Osteocyte (in vitro differentiated cells): ENCODE measurements at regions not wholly inside any gene's neighbourhood (a gene's known extent, or its start where the extent isn't known, plus 50 kb on each side); places are given as distances from the start of the nearest gene placed in this dataset.

Experiments used
- DNase-seq: peaks from one replicate; pipeline ENCODE4 v3.0.0; 2021; ENCODE audit warnings: mixed read lengths; ENCODE audit not compliant: unreplicated experiment; ENCODE audit errors: extremely low spot score
- H3K27ac Mint-ChIP-seq: one replicate; pipeline ENCODE4 v1.8.0; 2021; ENCODE audit warnings: mild to moderate bottlenecking, mixed read lengths; ENCODE audit not compliant: unreplicated experiment
- H3K27me3 Mint-ChIP-seq: one replicate; pipeline ENCODE4 v1.8.0; 2021; ENCODE audit warnings: mixed read lengths; ENCODE audit not compliant: unreplicated experiment
- H3K36me3 Mint-ChIP-seq: one replicate; pipeline ENCODE4 v1.8.0; 2021; ENCODE audit warnings: mixed read lengths; ENCODE audit not compliant: unreplicated experiment
- H3K4me1 Mint-ChIP-seq: one replicate; pipeline ENCODE4 v1.8.0; 2021; ENCODE audit warnings: mixed read lengths; ENCODE audit not compliant: unreplicated experiment
- H3K4me3 Mint-ChIP-seq: one replicate; pipeline ENCODE4 v1.8.0; 2021; ENCODE audit warnings: mild to moderate bottlenecking, moderate library complexity, mixed read lengths; ENCODE audit not compliant: unreplicated experiment
- H3K9me3 Mint-ChIP-seq: one replicate; pipeline ENCODE4 v1.8.0; 2021; ENCODE audit warnings: mixed read lengths; ENCODE audit not compliant: unreplicated experiment
- TF ChIP-seq, protein P1 (sequence below): fragments of 200-600 bp; sonication (generic); IDR thresholded peaks from 2 replicates; pipeline ENCODE4 v1.5.0; 2021; ENCODE audit warnings: antibody characterized with exemption, mild to moderate bottlenecking, moderate library complexity

DNA sequence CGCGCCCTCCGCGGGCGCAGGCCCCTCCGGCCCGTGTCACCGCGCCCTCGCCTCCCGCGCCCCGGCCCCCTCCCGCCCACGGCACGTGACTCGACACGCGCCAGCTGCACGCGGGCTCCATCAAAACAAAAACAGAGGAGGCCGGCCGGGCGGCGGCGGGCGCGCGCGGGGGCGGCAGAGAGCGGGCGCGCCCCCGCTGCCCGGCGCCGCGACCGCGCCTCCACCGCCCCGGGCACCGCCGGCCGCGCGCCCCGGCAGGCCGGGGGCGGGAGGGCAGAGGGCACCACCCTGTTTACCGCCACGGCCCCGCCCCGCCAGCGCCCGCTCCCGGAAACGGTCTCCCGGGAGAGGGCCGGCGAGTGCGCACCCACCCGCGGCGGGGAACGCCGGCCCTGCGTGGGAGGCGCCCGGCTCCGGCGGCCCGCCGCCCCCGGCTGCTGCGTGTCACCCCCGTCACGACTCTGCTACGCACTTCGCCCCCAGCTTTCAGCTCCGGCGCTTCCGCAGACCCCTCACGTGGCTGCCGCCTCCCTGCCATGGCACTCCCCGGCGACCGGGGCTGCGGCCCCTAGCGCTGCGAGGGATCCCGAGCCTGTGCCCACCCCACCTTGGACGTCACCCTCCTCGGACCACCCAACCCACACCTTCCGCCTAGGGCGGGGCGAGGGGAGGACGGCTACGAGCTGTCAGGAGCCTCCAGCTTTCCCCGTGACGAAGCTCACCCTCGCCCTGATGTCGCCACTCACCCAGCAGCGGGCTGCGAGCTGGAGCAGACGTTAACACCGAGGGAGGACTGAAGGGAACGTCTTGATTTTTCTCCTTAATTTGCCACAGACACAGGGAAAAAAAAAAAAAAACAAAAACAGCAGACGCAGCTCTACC is 221.6 kb upstream of the MKLN1 start:
- Mint-ChIP-seq H3K9me3 (no peaks in the 10 kb centered on the region), H3K4me3 (peak overlapping the region; percentile 100), H3K27me3 (no peaks in the 10 kb centered on the region), H3K36me3 (peaks cover 4% of the 10 kb centered on the region), H3K27ac (peak overlapping the region; percentile 96), H3K4me1 (peaks cover 55% of the 10 kb centered on the region)
- TF ChIP-seq, protein P1, sequence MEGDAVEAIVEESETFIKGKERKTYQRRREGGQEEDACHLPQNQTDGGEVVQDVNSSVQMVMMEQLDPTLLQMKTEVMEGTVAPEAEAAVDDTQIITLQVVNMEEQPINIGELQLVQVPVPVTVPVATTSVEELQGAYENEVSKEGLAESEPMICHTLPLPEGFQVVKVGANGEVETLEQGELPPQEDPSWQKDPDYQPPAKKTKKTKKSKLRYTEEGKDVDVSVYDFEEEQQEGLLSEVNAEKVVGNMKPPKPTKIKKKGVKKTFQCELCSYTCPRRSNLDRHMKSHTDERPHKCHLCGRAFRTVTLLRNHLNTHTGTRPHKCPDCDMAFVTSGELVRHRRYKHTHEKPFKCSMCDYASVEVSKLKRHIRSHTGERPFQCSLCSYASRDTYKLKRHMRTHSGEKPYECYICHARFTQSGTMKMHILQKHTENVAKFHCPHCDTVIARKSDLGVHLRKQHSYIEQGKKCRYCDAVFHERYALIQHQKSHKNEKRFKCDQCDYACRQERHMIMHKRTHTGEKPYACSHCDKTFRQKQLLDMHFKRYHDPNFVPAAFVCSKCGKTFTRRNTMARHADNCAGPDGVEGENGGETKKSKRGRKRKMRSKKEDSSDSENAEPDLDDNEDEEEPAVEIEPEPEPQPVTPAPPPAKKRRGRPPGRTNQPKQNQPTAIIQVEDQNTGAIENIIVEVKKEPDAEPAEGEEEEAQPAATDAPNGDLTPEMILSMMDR, result no peak
- peak; percentile 85 for DNase-seq

DNA sequence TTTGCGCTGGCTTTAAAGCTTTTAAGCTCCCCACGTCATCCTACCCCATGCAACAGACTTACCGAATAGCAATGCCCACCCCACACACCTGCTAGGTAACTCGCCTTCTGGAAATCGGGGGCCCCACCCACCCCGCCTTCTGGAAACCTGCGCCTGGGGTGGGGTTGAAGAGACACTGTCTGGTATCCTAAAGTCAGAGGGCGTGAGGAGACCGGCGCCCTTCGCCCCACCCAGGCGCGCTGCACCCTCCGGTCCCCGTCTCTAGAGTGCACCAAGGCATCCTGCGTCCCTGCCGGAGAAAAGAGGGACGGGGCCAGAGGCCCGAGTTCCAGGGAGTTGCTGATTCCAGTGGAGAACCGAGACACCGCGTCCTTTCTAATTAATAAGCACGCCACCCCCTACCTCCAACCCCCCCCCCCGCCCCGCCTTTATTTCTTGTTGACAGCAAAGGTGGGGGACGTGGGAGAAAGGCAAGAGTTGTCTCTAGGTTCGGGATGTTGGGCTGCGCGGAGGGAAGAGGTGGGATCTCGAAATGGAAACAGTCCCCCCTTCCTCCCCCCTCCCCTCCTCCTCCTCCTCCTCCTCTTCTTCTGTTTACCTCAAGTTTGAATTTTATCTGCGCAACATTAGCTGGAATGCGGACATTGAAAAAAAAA is 220.9 kb upstream of the MKLN1 start:
- Mint-ChIP-seq H3K36me3 (peaks cover 2% of the 10 kb centered on the region), H3K9me3 (no peaks in the 10 kb centered on the region)

DNA sequence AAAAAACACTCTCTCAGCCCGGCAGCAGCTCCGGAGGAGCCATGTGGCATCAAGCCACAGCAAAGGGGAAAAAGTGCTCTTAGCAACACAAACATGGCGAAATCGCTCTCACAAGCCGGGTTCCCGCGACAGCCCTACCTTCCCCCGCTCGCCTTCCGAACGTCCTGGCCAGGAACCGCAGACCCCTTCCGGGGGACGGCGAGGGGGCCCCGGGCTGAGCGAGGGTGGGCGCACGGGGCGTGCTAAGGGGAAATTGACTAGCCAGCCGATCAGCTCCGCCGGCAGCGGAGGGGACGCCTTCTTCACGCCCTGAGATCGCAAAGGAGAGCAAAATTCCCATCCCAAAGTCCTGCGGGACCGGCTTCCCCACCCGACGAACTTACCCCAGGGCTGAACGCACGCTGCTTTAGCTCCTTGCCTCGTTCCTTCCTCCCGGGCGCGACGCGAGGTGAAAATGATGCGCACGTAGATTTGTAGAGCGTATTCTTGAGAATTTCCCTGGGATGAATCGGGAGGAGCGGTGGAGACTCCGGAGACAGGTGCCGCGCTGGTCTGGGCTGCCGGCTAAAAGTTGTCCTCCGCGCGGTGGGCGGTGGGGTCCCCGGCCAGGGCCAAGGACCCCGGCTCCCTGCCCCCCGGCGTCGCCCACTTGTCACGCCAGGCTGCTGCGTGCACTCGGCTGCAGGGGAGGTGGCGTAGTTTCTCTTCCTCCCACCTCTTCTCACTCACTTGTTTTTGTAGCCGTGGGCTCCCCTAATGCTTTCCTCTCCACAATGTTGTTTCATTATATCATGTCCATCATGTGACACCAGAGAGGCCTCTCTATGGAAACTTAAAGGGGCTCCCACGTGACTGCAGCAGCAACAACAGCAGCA is 220.1 kb upstream of the MKLN1 start:
- H3K36me3 Mint-ChIP-seq, result peaks cover 2% of the 10 kb centered on the region
- H3K4me1 Mint-ChIP-seq, result peaks cover 56% of the 10 kb centered on the region

More for the DNA sequence above, 220.9 kb upstream of the MKLN1 start:
- TF ChIP-seq, protein P1, result no peak
- no peaks in the 10 kb centered on the region for H3K27me3 Mint-ChIP-seq
- peak overlapping the region; percentile 96 for H3K27ac Mint-ChIP-seq
- H3K4me1 Mint-ChIP-seq, result peaks cover 59% of the 10 kb centered on the region
- H3K4me3 Mint-ChIP-seq, result peak overlapping the region; percentile 100
- no peak for DNase-seq

DNA sequence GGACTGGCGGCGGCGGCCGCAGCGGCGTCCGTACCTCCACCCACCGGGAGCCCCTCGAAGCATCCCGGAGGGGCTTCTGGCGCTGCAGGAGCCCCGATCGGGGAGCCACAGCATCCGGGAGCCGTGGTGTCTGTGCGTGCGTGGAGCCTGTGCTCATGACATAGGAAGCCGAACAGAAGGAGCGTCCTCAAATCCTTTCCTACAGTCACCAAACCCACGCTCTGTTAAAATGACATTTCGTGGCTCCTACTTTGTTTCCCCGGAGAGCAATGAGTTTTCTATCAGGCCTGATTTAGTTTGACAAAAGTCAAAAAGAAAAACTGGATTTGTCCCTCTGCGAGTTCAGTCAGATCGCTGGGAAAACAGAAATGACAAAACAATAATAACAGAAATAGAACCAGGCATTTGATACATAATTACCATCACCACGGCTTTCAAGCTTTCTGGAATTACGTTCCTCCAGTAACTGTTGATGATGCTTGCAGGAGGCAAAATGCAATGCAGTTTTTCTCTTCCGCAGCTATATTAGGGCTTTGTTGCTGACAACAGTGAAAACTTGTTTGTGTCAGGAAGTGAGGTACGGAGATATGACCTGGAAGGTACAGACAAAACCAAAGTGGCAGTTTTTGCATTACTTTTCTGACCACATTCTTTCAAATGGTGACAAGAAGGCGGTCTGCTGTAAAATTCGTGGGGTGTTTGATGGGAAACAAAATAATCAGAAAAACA is 219.3 kb upstream of the MKLN1 start:
- Mint-ChIP-seq H3K4me1 (peaks cover 54% of the 10 kb centered on the region), H3K9me3 (no peaks in the 10 kb centered on the region), H3K4me3 (peak overlapping the region; percentile 100), H3K27me3 (peaks cover 7% of the 10 kb centered on the region), H3K27ac (peak overlapping the region; percentile 96), H3K36me3 (peaks cover 2% of the 10 kb centered on the region)
- TF ChIP-seq, protein P1, result no peak
- DNase-seq, result no peak

More for the DNA sequence above, 220.1 kb upstream of the MKLN1 start:
- Mint-ChIP-seq H3K27me3 (no peaks in the 10 kb centered on the region), H3K4me3 (peak overlapping the region; percentile 100), H3K27ac (peak overlapping the region; percentile 96), H3K9me3 (no peaks in the 10 kb centered on the region)
- TF ChIP-seq, protein P1, result no peak
- DNase-seq, result peak; percentile 86
